HEK293 (cell line): ENCODE measurements at regions not wholly inside any gene's neighbourhood (a gene's known extent, or its start where the extent isn't known, plus 50 kb on each side); places are given as distances from the start of the nearest gene placed in this dataset.
A peak's percentile ranks its signal among the peaks of the same experiment; 100 is the strongest.

Experiments used
- CTCF ChIA-PET: fragments of 350-600 bp; formaldehyde crosslinking; extraction: SDS; loops from one replicate; lab custom pipeline; 2021; ENCODE audit warnings: antibody characterized with exemption; lab: Yijun Ruan, JAX
- POLR2A ChIA-PET: fragments of 300-600 bp; formaldehyde crosslinking; extraction: SDS; loops from one replicate; lab custom pipeline; 2020; ENCODE audit warnings: antibody characterized with exemption, inconsistent platforms; lab: Yijun Ruan, JAX
- H3K27ac ChIP-seq: fragments of 200-500 bp; sonication (Bioruptor generic); 2 replicates; pipeline ENCODE4 v1.5.1; 2014; ENCODE audit warnings: low read depth, low read length, control low read depth, inconsistent platforms; ENCODE audit errors: extremely low read depth
- H3K36me3 ChIP-seq, 2 experiments: fragments of 200-500 bp in 1 of 2; sonication (Bioruptor generic) in 1 of 2; 1 replicate in 1 of 2; 2 replicates in 1 of 2; pipeline ENCODE4 v1.5.1; 2014 to 2017; ENCODE audit warnings: inconsistent platforms in 2 of 2, low read length in 2 of 2; ENCODE audit not compliant: control insufficient read depth in 2 of 2, insufficient read depth in 1 of 2
- H3K4me1 ChIP-seq: fragments of 200-500 bp; sonication (Bioruptor generic); 2 replicates; pipeline ENCODE4 v1.5.1; 2014; ENCODE audit warnings: mild to moderate bottlenecking, low read length, inconsistent platforms; ENCODE audit not compliant: control insufficient read depth, insufficient read depth
- H3K4me3 ChIP-seq: 2 replicates; pipeline ENCODE4 v1.5.1; 2011; ENCODE audit warnings: low read depth, mild to moderate bottlenecking, control low read depth, low read length, moderate library complexity
- H3K9me3 ChIP-seq: fragments of 200-500 bp; sonication (Bioruptor generic); 2 replicates; pipeline ENCODE4 v1.5.1; 2014; ENCODE audit warnings: low read depth, low read length, inconsistent platforms; ENCODE audit not compliant: control insufficient read depth, insufficient read depth
- BCL11A ChIP-seq: fragments of 450-650 bp; formaldehyde crosslinking; IDR thresholded peaks from 2 replicates; pipeline ENCODE4 v1.5.1; 2016; ENCODE audit warnings: low read depth, missing biosample characterization, missing genetic modification characterization
- FEZF1 ChIP-seq: fragments of 450-650 bp; formaldehyde crosslinking; IDR thresholded peaks from 2 replicates; pipeline ENCODE4 v1.5.1; 2016; ENCODE audit warnings: missing biosample characterization, missing genetic modification characterization
- GLI4 ChIP-seq: fragments of 450-650 bp; formaldehyde crosslinking; IDR thresholded peaks from 2 replicates; pipeline ENCODE4 v1.5.1; 2016; ENCODE audit warnings: missing biosample characterization, missing genetic modification characterization
- KLF7 ChIP-seq: fragments of 450-650 bp; formaldehyde crosslinking; IDR thresholded peaks from 2 replicates; pipeline ENCODE4 v1.5.1; 2016; ENCODE audit warnings: missing biosample characterization, missing genetic modification characterization, borderline replicate concordance
- KLF9 ChIP-seq: fragments of 450-650 bp; formaldehyde crosslinking; IDR thresholded peaks from 2 replicates; pipeline ENCODE4 v1.5.1; 2016; ENCODE audit warnings: missing biosample characterization, missing genetic modification characterization, low read depth
- RBAK ChIP-seq: fragments of 450-650 bp; formaldehyde crosslinking; IDR thresholded peaks from 2 replicates; pipeline ENCODE4 v1.5.1; 2016; ENCODE audit warnings: missing biosample characterization, missing genetic modification characterization
- ZBTB17 ChIP-seq: fragments of 450-650 bp; formaldehyde crosslinking; IDR thresholded peaks from 2 replicates; pipeline ENCODE4 v1.5.1; 2016; ENCODE audit warnings: missing biosample characterization, missing genetic modification characterization
- ZBTB8A ChIP-seq: fragments of 450-650 bp; formaldehyde crosslinking; IDR thresholded peaks from 2 replicates; pipeline ENCODE4 v1.5.1; 2016; ENCODE audit warnings: missing biosample characterization, missing genetic modification characterization
- ZFP3 ChIP-seq: fragments of 450-650 bp; formaldehyde crosslinking; IDR thresholded peaks from 2 replicates; pipeline ENCODE4 v1.5.1; 2016; ENCODE audit warnings: low read depth, missing biosample characterization, missing genetic modification characterization
- ZNF121 ChIP-seq: fragments of 450-650 bp; formaldehyde crosslinking; IDR thresholded peaks from 2 replicates; pipeline ENCODE4 v1.5.1; 2016; ENCODE audit warnings: missing biosample characterization, missing genetic modification characterization
- ZNF221 ChIP-seq: fragments of 450-650 bp; formaldehyde crosslinking; IDR thresholded peaks from 2 replicates; pipeline ENCODE4 v1.5.1; 2017; ENCODE audit warnings: missing biosample characterization, missing genetic modification characterization, borderline replicate concordance
- ZNF239 ChIP-seq: fragments of 450-650 bp; formaldehyde crosslinking; IDR thresholded peaks from 2 replicates; pipeline ENCODE4 v1.5.1; 2016; ENCODE audit warnings: missing biosample characterization, missing genetic modification characterization
- ZNF24 ChIP-seq: fragments of 450-650 bp; formaldehyde crosslinking; IDR thresholded peaks from 2 replicates; pipeline ENCODE4 v1.5.1; 2016; ENCODE audit warnings: missing biosample characterization, missing genetic modification characterization
- ZNF248 ChIP-seq: fragments of 450-650 bp; formaldehyde crosslinking; IDR thresholded peaks from 2 replicates; pipeline ENCODE4 v1.5.1; 2017; ENCODE audit warnings: missing biosample characterization, missing genetic modification characterization
- ZNF335 ChIP-seq: fragments of 450-650 bp; formaldehyde crosslinking; conservative IDR thresholded peaks from 2 replicates; pipeline ENCODE4 v1.5.1; 2016; ENCODE audit warnings: missing biosample characterization, missing genetic modification characterization
- ZNF426 ChIP-seq: fragments of 450-650 bp; formaldehyde crosslinking; IDR thresholded peaks from 2 replicates; pipeline ENCODE4 v1.5.1; 2017; ENCODE audit warnings: missing biosample characterization, missing genetic modification characterization, mild to moderate bottlenecking, inconsistent platforms, moderate library complexity
- ZNF501 ChIP-seq: fragments of 450-650 bp; formaldehyde crosslinking; IDR thresholded peaks from 2 replicates; pipeline ENCODE4 v1.5.1; 2016; ENCODE audit warnings: missing biosample characterization, missing genetic modification characterization
- ZNF555 ChIP-seq: fragments of 450-650 bp; formaldehyde crosslinking; conservative IDR thresholded peaks from 2 replicates; pipeline ENCODE4 v1.5.1; 2017; ENCODE audit warnings: missing biosample characterization, mild to moderate bottlenecking, missing genetic modification characterization, inconsistent platforms
- ZNF76 ChIP-seq: fragments of 450-650 bp; formaldehyde crosslinking; IDR thresholded peaks from 2 replicates; pipeline ENCODE4; 2016; ENCODE audit warnings: low read depth, missing biosample characterization, missing genetic modification characterization, borderline replicate concordance
- ZNF785 ChIP-seq: fragments of 450-650 bp; formaldehyde crosslinking; IDR thresholded peaks from 2 replicates; pipeline ENCODE4 v1.5.1; 2016; ENCODE audit warnings: missing biosample characterization, missing genetic modification characterization
- ZNF792 ChIP-seq: fragments of 450-650 bp; formaldehyde crosslinking; IDR thresholded peaks from 2 replicates; pipeline ENCODE4 v1.5.1; 2016; ENCODE audit warnings: missing biosample characterization, missing genetic modification characterization
- TF ChIP-seq, protein P1 (sequence below): fragments of 450-650 bp; formaldehyde crosslinking; IDR thresholded peaks from 2 replicates; pipeline ENCODE4 v1.5.1; 2016; ENCODE audit warnings: missing biosample characterization, missing genetic modification characterization, low read depth
- TF ChIP-seq, protein P2 (sequence below): fragments of 450-650 bp; formaldehyde crosslinking; IDR thresholded peaks from 2 replicates; pipeline ENCODE4 v1.5.1; 2016; ENCODE audit warnings: missing biosample characterization, missing genetic modification characterization
- TF ChIP-seq, protein P3 (sequence below): fragments of 450-650 bp; formaldehyde crosslinking; optimal IDR thresholded peaks from 2 replicates; pipeline ENCODE3; 2016; ENCODE audit warnings: missing biosample characterization, mild to moderate bottlenecking, missing genetic modification characterization
- TF ChIP-seq, protein P4 (sequence below): fragments of 450-650 bp; formaldehyde crosslinking; conservative IDR thresholded peaks from 2 replicates; pipeline ENCODE4 v1.5.1; 2016; ENCODE audit warnings: low read depth, missing biosample characterization, missing genetic modification characterization

DNA sequence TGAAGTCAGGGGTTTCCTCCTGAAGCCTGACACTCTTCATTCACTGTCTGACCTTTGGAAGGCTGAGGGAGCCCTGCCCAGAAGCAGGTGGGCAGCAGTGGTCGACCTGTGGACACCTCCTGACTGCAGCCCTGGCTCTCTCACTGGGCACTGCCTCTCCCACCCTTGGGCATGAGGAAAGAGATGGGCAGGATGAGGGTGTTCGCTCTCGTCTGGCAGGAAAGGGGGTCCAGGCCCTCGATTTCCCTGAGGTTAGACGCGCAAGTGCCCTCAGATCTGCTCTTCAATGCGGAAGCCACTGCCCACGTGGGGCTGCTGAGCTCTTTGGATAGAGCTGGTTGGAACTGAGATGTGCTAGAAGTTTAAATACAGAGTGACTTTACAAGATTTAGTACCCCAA is 171.9 kb downstream of the AHSP start (continued):
- TF ChIP-seq ZNF121 (tag by site-specific recombination) (no peak), ZBTB8A (tag by site-specific recombination) (no peak), ZFP3 (tag by site-specific recombination) (no peak), ZNF501 (tag by site-specific recombination) (no peak)

DNA sequence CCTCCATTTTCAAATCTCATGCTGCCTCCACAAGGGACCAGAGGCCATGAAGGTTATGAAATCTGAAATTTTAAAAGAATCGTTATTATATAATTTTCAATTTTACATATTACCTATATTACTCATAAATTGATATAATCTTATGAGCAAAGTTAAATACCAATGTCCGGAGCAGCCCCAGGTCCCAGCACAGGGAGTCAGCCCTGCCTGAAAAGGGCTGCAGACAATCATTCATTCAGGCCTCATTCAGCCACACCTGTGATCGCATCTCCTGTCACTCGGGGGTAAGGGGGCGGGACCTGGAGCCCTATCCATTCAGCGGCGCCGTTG is 172.5 kb downstream of the AHSP start:
- POLR2A ChIA-PET, result interaction anchor here (1.3 kb wide), 1 partner anchor 13 kb away, joined by 13 read pairs; a partner anchor contains a TSS

DNA sequence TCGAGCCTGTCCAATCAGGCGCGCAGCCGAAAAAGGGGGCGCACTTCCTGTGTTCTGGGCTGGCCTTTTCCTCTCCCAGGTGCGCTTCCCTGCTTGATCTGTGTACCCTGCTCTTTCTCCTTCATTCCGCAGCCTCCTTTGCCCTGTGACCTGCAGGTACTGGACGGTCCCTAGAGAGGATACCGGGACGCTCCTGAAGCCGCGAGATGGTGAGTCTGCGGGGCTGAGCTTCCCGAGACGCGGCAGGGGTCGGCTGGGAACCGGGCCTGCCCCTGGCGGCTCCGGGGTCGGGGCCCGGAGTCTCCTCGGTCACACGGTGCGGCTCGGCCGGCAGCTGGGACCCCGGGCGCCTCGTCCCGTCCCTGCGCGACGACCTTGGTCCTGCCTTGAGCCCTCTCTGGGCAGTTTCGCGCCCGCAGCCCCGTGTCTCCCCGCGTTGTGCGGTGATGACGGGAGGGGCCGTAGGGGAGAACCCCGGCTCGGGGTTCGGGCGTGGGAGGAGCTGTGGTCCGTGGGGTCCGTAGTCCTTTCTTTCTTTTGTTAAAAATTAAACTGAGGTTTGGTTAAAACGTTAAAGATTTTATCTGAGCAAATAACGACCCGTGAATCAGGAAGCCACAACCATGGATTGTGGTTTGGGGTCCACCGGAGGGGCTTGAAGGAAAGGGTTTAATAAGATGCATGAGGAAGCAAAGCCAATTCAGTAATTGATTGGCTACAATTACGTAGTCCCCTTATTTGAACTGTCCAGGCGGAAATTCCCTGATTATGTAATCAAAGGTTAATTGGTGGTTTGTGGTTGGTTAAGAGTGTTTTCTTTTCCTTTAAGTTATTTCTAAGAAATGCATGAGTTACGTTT is 172.8 kb upstream of the ZNF267 start:
- CTCF ChIA-PET, result interaction anchor here (0.5 to 2.6 kb wide), 3 partner anchors 8 to 318 kb away, joined by 3 to 11 read pairs (median 4); no protein-coding TSS in a partner anchor
- TF ChIP-seq ZNF426 (tag by site-specific recombination), result no peak
- 0 out of 2 replicates have a peak, but pooled peaks have one; percentile 14 for TF ChIP-seq ZNF24 (tag by site-specific recombination)
- TF ChIP-seq ZNF555, result no peak
- TF ChIP-seq, protein P1, sequence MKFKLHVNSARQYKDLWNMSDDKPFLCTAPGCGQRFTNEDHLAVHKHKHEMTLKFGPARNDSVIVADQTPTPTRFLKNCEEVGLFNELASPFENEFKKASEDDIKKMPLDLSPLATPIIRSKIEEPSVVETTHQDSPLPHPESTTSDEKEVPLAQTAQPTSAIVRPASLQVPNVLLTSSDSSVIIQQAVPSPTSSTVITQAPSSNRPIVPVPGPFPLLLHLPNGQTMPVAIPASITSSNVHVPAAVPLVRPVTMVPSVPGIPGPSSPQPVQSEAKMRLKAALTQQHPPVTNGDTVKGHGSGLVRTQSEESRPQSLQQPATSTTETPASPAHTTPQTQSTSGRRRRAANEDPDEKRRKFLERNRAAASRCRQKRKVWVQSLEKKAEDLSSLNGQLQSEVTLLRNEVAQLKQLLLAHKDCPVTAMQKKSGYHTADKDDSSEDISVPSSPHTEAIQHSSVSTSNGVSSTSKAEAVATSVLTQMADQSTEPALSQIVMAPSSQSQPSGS (tag by site-specific recombination), result peak; percentile 76
- TF ChIP-seq ZNF76 (tag by site-specific recombination), result 0 out of 2 replicates have a peak, but pooled peaks have one; percentile 34
- no peak for TF ChIP-seq ZNF248 (tag by site-specific recombination)
- no peak for TF ChIP-seq BCL11A (tag by site-specific recombination)
- 0 out of 2 replicates have a peak, but pooled peaks have one; percentile 27 for TF ChIP-seq KLF9 (tag by site-specific recombination)
- TF ChIP-seq, protein P2, sequence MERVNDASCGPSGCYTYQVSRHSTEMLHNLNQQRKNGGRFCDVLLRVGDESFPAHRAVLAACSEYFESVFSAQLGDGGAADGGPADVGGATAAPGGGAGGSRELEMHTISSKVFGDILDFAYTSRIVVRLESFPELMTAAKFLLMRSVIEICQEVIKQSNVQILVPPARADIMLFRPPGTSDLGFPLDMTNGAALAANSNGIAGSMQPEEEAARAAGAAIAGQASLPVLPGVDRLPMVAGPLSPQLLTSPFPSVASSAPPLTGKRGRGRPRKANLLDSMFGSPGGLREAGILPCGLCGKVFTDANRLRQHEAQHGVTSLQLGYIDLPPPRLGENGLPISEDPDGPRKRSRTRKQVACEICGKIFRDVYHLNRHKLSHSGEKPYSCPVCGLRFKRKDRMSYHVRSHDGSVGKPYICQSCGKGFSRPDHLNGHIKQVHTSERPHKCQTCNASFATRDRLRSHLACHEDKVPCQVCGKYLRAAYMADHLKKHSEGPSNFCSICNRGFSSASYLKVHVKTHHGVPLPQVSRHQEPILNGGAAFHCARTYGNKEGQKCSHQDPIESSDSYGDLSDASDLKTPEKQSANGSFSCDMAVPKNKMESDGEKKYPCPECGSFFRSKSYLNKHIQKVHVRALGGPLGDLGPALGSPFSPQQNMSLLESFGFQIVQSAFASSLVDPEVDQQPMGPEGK, result 0 out of 2 replicates have a peak, but pooled peaks have one; percentile 23
- TF ChIP-seq ZNF239 (tag by site-specific recombination), result no peak

More for the DNA sequence above, 172.5 kb downstream of the AHSP start:
- Histone ChIP-seq H3K36me3 (peaks cover 0 to 36% of the 10 kb centered on the region in 2 experiments; a peak in 2 of 3 replicates), H3K9me3 (no peaks in the 10 kb centered on the region), H3K4me3 (peak overlapping the region; percentile 99), H3K4me1 (no peaks in the 10 kb centered on the region; the same call in 1 of the 2 replicates), H3K27ac (no peak overlapping the region)
- CTCF ChIA-PET, result interaction anchor here (2.6 kb wide), 1 partner anchor 11 kb away, joined by 11 read pairs; no protein-coding TSS in a partner anchor
- TF ChIP-seq ZNF785 (tag by site-specific recombination) (no peak), ZNF221 (tag by site-specific recombination) (no peak), RBAK (tag by site-specific recombination) (no peak), ZBTB17 (tag by site-specific recombination) (0 out of 2 replicates have a peak, but pooled peaks have one; percentile 89), ZBTB8A (tag by site-specific recombination) (peak; percentile 47; the same call in 1 of the 2 replicates), KLF7 (no peak), ZNF792 (tag by site-specific recombination) (no peak), ZNF335 (tag by site-specific recombination) (peak; percentile 94), ZNF24 (tag by site-specific recombination) (peak; percentile 98), GLI4 (tag by site-specific recombination) (no peak), FEZF1 (tag by site-specific recombination) (peak; percentile 52)
- TF ChIP-seq, protein P3, sequence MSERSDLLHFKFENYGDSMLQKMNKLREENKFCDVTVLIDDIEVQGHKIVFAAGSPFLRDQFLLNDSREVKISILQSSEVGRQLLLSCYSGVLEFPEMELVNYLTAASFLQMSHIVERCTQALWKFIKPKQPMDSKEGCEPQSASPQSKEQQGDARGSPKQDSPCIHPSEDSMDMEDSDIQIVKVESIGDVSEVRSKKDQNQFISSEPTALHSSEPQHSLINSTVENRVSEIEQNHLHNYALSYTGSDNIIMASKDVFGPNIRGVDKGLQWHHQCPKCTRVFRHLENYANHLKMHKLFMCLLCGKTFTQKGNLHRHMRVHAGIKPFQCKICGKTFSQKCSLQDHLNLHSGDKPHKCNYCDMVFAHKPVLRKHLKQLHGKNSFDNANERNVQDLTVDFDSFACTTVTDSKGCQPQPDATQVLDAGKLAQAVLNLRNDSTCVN, result no peak
- TF ChIP-seq, protein P4, sequence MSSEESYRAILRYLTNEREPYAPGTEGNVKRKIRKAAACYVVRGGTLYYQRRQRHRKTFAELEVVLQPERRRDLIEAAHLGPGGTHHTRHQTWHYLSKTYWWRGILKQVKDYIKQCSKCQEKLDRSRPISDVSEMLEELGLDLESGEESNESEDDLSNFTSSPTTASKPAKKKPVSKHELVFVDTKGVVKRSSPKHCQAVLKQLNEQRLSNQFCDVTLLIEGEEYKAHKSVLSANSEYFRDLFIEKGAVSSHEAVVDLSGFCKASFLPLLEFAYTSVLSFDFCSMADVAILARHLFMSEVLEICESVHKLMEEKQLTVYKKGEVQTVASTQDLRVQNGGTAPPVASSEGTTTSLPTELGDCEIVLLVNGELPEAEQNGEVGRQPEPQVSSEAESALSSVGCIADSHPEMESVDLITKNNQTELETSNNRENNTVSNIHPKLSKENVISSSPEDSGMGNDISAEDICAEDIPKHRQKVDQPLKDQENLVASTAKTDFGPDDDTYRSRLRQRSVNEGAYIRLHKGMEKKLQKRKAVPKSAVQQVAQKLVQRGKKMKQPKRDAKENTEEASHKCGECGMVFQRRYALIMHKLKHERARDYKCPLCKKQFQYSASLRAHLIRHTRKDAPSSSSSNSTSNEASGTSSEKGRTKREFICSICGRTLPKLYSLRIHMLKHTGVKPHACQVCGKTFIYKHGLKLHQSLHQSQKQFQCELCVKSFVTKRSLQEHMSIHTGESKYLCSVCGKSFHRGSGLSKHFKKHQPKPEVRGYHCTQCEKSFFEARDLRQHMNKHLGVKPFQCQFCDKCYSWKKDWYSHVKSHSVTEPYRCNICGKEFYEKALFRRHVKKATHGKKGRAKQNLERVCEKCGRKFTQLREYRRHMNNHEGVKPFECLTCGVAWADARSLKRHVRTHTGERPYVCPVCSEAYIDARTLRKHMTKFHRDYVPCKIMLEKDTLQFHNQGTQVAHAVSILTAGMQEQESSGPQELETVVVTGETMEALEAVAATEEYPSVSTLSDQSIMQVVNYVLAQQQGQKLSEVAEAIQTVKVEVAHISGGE (tag by site-specific recombination), result no peak

More for the DNA sequence above, 172.8 kb upstream of the ZNF267 start:
- Histone ChIP-seq H3K27ac (no peak overlapping the region; the same call in 1 of the 2 replicates), H3K4me1 (no peaks in the 10 kb centered on the region; the same call in 1 of the 2 replicates), H3K36me3 (peaks cover 0 to 41% of the 10 kb centered on the region in 2 experiments; a peak in 2 of 3 replicates), H3K9me3 (no peaks in the 10 kb centered on the region), H3K4me3 (peak overlapping the region; percentile 99)
- POLR2A ChIA-PET, result interaction anchor here (1.3 kb wide), 1 partner anchor 12 kb away, joined by 13 read pairs; a partner anchor contains a TSS
